ENCODE measurements at regions not wholly inside any gene's neighbourhood (a gene's known extent, or its start where the extent isn't known, plus 50 kb on each side); places are given as distances from the start of the nearest gene placed in this dataset.

DNA sequence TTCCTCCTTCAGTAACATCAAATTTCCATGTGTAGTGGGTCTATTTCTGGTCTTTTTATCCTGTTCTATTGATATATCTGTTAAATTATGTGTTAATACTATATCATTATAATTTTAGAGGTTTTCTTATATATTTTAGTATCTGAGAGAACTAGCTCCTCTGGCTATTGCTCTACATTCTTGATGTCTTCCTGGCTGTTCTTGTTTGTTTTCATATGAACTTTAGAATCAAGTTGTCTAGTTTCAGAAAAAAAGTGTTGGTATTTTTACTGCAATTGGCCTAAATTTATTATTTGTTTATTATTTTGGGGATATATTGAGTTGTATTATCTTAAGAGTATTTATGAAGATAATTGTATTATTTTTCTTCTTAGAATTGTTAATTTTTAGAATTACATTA is 128.0 kb upstream of the ZNF618 start (continued):
- TF ChIP-seq NANOG (IDR thresholded peaks at IDR 0.05; ENCODE audit: insufficient read depth, low read depth, low read length, poor library complexity, severe bottlenecking) = no peak
- TF ChIP-seq SIRT6 (IDR thresholded peaks at IDR 0.05; ENCODE audit: low read length) = no peak
- no peak for TF ChIP-seq SIN3A (conservative IDR thresholded peaks at IDR 0.05 in 1 of 2, IDR thresholded peaks at IDR 0.05 in 1 of 2; ENCODE audit: low read depth in 1 of 2, low read length in 2 of 2)
- TF ChIP-seq CTBP2 (IDR thresholded peaks at IDR 0.05; ENCODE audit: borderline replicate concordance, insufficient read depth, insufficient read length, low read length) = no peak
- TF ChIP-seq YY1 (IDR thresholded peaks at IDR 0.05; ENCODE audit: low read depth, low read length) = no peak
- no peak for TF ChIP-seq RNF2 (IDR thresholded peaks at IDR 0.05; ENCODE audit: borderline replicate concordance, low read depth, low read length, missing control alignments, poor library complexity, severe bottlenecking)
- no peak for TF ChIP-seq EGR1 (IDR thresholded peaks at IDR 0.05; ENCODE audit: borderline replicate concordance, low read depth, low read length)
- TF ChIP-seq SAP30 (IDR thresholded peaks at IDR 0.05; ENCODE audit: insufficient read depth, insufficient replicate concordance, low read length) = no peak
- TF ChIP-seq TEAD4 (IDR thresholded peaks at IDR 0.05; ENCODE audit: low read depth, low read length) = no peak
